ENCODE measurements at regions not wholly inside any gene's neighbourhood (a gene's known extent, or its start where the extent isn't known, plus 50 kb on each side); places are given as distances from the start of the nearest gene placed in this dataset.

DNA sequence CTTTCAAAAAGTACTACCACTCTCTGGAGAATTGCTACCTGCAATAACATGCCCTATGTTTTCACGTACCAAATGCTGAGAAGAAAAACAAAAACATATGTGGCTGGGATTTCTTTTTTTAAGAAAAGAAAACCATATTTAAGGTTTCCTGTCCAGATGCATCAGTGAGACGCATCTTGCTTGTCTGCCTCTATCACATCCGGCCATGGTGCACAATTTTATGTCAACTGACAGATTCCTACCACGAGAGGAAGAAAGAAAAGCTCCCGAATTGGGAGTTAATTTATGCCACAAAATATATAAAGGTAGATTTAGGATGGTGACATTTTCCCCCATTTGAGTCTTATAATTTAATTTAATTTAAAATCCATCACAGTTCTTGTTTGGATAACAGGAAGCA lies 62.3 kb upstream of the COL24A1 start:
- TF ChIP-seq, protein P1, sequence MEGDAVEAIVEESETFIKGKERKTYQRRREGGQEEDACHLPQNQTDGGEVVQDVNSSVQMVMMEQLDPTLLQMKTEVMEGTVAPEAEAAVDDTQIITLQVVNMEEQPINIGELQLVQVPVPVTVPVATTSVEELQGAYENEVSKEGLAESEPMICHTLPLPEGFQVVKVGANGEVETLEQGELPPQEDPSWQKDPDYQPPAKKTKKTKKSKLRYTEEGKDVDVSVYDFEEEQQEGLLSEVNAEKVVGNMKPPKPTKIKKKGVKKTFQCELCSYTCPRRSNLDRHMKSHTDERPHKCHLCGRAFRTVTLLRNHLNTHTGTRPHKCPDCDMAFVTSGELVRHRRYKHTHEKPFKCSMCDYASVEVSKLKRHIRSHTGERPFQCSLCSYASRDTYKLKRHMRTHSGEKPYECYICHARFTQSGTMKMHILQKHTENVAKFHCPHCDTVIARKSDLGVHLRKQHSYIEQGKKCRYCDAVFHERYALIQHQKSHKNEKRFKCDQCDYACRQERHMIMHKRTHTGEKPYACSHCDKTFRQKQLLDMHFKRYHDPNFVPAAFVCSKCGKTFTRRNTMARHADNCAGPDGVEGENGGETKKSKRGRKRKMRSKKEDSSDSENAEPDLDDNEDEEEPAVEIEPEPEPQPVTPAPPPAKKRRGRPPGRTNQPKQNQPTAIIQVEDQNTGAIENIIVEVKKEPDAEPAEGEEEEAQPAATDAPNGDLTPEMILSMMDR (conservative IDR thresholded peaks at IDR 0.05 in 1 of 2, IDR thresholded peaks at IDR 0.05 in 1 of 2; ENCODE audit: extremely low read depth in 1 of 2, insufficient read depth in 1 of 2, low read depth in 1 of 2, low read length in 2 of 2), result no peak
- no peak for TF ChIP-seq EZH2 (IDR thresholded peaks at IDR 0.05; ENCODE audit: borderline replicate concordance, low read length)

Data from mammary epithelial cell (primary cell).